ENCODE measurements at regions not wholly inside any gene's neighbourhood (a gene's known extent, or its start where the extent isn't known, plus 50 kb on each side); places are given as distances from the start of the nearest gene placed in this dataset.
"Not testable (repeated sequence)": the region's sequence is repeated elsewhere in the genome, so short reads cannot be mapped to it uniquely, and the experiment has no call there.

- TF ChIP-seq CTCF (IDR thresholded peaks at IDR 0.05; ENCODE audit: low read depth, low read length), result no peak
- Histone ChIP-seq H3K36me3 (no peaks in the 10 kb centered on the region), H3K27me3 (no peaks in the 10 kb centered on the region), H3K9me3 (no peaks in the 10 kb centered on the region), H3K4me1 (no peaks in the 10 kb centered on the region), H3K4me3 (ENCODE audit: low read depth, low read length) (no peak overlapping the region)
- no peak for DNase-seq
Measured at GRCh38 chrX:55813150-55813549, 95.6 kb downstream of the RRAGB start.

- Histone ChIP-seq H3K4me1 (no peaks in the 10 kb centered on the region), H3K36me3 (no peaks in the 10 kb centered on the region), H3K27me3 (no peaks in the 10 kb centered on the region), H3K9me3 (no peaks in the 10 kb centered on the region), H3K4me3 (ENCODE audit: low read depth, low read length) (no peak overlapping the region)
- no peak for DNase-seq
- TF ChIP-seq CTCF (IDR thresholded peaks at IDR 0.05; ENCODE audit: low read depth, low read length), result no peak
Measured at GRCh38 chrX:55815546-55815945, 98.0 kb downstream of the RRAGB start.

GRCh38 chrX:55816023-55816422, 98.5 kb downstream of the RRAGB start:
- Histone ChIP-seq H3K4me1 (no peaks in the 10 kb centered on the region), H3K27me3 (no peaks in the 10 kb centered on the region), H3K4me3 (ENCODE audit: low read depth, low read length) (no peak overlapping the region), H3K36me3 (no peaks in the 10 kb centered on the region), H3K9me3 (no peaks in the 10 kb centered on the region)
- no peak for DNase-seq
- no peak for TF ChIP-seq CTCF (IDR thresholded peaks at IDR 0.05; ENCODE audit: low read depth, low read length)

GRCh38 chrX:55818673-55819375, 101.3 kb downstream of the RRAGB start:
- Histone ChIP-seq H3K27me3 (no peaks in the 10 kb centered on the region), H3K9me3 (no peaks in the 10 kb centered on the region), H3K36me3 (no peaks in the 10 kb centered on the region), H3K4me1 (no peaks in the 10 kb centered on the region), H3K4me3 (ENCODE audit: low read depth, low read length) (no peak overlapping the region)
- TF ChIP-seq CTCF (IDR thresholded peaks at IDR 0.05; ENCODE audit: low read depth, low read length), result no peak
- no peak for DNase-seq

- no peak overlapping the region for H3K4me3 ChIP-seq (ENCODE audit: low read depth, low read length)
- no peak for DNase-seq
- H3K9me3 ChIP-seq, result no peaks in the 10 kb centered on the region
- H3K27me3 ChIP-seq, result no peaks in the 10 kb centered on the region
- TF ChIP-seq CTCF (IDR thresholded peaks at IDR 0.05; ENCODE audit: low read depth, low read length), result no peak
- no peaks in the 10 kb centered on the region for H3K4me1 ChIP-seq
- H3K36me3 ChIP-seq, result no peaks in the 10 kb centered on the region
Measured at GRCh38 chrX:55839485-55839884, 121.9 kb downstream of the RRAGB start.

GRCh38 chrX:55841962-55842752, 124.6 kb downstream of the RRAGB start:
- Histone ChIP-seq H3K4me1 (no peaks in the 10 kb centered on the region), H3K27me3 (no peaks in the 10 kb centered on the region), H3K9me3 (no peaks in the 10 kb centered on the region), H3K36me3 (no peaks in the 10 kb centered on the region), H3K4me3 (ENCODE audit: low read depth, low read length) (no peak overlapping the region)
- TF ChIP-seq CTCF (IDR thresholded peaks at IDR 0.05; ENCODE audit: low read depth, low read length), result no peak
- no peak for DNase-seq

- DNase-seq; H3K36me3 ChIP-seq; H3K27me3 ChIP-seq; H3K4me3 ChIP-seq (ENCODE audit: low read depth, low read length); H3K4me1 ChIP-seq; H3K9me3 ChIP-seq: not testable (repeated sequence)
Measured at GRCh38 chrX:55866779-55867178, 149.2 kb downstream of the RRAGB start.
